Liver (tissue), 3 donors: ENCODE measurements at regions not wholly inside any gene's neighbourhood (a gene's known extent, or its start where the extent isn't known, plus 50 kb on each side); places are given as distances from the start of the nearest gene placed in this dataset.
A peak's percentile ranks its signal among the peaks of the same experiment; 100 is the strongest.

Experiments used
- FOXA1 ChIP-seq: IDR thresholded peaks from 2 replicates; pipeline ENCODE4 v1.6.1; 2016; ENCODE audit warnings: antibody characterized with exemption
- REST ChIP-seq: IDR thresholded peaks from 2 replicates; pipeline ENCODE4 v1.6.1; 2016; ENCODE audit warnings: antibody characterized with exemption, mild to moderate bottlenecking
- SP1 ChIP-seq: IDR thresholded peaks from 2 replicates; pipeline ENCODE4 v1.6.1; 2018; ENCODE audit warnings: antibody characterized with exemption, mild to moderate bottlenecking
- TAF1 ChIP-seq: conservative IDR thresholded peaks from 2 replicates; pipeline ENCODE4 v1.6.1; 2016; ENCODE audit warnings: antibody characterized with exemption, mild to moderate bottlenecking
- YY1 ChIP-seq: IDR thresholded peaks from 2 replicates; pipeline ENCODE4 v1.6.1; 2016; ENCODE audit warnings: antibody characterized with exemption, mild to moderate bottlenecking
- TF ChIP-seq, protein P1 (sequence below): fragments of 150-350 bp; IDR thresholded peaks from 2 replicates; pipeline ENCODE4 v1.5.1; 2017; ENCODE audit warnings: improper control_type of control experiment, low read depth, low read length; ENCODE audit not compliant: missing input control
- TF ChIP-seq, protein P2 (sequence below): IDR thresholded peaks from 2 replicates; pipeline ENCODE4 v1.6.1; 2016; ENCODE audit warnings: antibody characterized with exemption
- donor health status: healthy.
- donor health status: healthy.

DNA sequence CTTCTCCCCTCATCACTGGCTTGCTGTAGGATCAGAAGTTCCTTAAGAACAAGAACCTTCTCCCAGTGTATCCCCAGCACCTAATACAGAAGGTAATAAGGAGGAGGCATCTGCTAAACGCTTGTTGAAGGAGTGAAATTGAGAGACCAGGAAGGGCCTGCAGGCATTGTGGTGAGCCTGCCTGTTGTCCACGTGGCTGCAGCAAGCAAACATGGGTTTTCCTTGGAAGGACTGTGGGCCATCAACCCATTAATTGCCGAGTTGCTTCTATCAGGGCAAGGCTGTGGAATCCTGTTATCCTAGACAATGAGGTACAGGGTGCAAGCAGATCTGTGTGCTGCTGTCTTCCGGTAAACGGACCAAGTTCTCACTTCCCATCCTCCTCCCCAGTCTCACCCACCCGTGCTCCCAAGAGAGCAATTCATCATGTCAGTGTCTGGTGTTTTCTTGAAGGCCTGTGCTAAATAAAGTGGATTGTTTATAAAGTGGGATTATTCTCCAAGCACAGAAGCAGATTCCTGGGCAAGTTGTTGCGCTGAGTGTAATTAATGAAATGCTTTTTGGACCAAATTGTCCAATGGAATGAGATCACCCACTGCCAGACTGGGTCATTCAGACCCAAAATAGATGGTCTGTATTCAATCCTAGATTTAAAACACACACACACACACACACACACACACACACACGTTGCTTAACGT, 164.6 kb upstream of the CDYL start:
- TF ChIP-seq, protein P1, sequence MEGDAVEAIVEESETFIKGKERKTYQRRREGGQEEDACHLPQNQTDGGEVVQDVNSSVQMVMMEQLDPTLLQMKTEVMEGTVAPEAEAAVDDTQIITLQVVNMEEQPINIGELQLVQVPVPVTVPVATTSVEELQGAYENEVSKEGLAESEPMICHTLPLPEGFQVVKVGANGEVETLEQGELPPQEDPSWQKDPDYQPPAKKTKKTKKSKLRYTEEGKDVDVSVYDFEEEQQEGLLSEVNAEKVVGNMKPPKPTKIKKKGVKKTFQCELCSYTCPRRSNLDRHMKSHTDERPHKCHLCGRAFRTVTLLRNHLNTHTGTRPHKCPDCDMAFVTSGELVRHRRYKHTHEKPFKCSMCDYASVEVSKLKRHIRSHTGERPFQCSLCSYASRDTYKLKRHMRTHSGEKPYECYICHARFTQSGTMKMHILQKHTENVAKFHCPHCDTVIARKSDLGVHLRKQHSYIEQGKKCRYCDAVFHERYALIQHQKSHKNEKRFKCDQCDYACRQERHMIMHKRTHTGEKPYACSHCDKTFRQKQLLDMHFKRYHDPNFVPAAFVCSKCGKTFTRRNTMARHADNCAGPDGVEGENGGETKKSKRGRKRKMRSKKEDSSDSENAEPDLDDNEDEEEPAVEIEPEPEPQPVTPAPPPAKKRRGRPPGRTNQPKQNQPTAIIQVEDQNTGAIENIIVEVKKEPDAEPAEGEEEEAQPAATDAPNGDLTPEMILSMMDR = no peak
- TF ChIP-seq TAF1 (no peak), SP1 (peak; percentile 19), FOXA1 (no peak), REST (no peak), YY1 (no peak)
- TF ChIP-seq, protein P2, sequence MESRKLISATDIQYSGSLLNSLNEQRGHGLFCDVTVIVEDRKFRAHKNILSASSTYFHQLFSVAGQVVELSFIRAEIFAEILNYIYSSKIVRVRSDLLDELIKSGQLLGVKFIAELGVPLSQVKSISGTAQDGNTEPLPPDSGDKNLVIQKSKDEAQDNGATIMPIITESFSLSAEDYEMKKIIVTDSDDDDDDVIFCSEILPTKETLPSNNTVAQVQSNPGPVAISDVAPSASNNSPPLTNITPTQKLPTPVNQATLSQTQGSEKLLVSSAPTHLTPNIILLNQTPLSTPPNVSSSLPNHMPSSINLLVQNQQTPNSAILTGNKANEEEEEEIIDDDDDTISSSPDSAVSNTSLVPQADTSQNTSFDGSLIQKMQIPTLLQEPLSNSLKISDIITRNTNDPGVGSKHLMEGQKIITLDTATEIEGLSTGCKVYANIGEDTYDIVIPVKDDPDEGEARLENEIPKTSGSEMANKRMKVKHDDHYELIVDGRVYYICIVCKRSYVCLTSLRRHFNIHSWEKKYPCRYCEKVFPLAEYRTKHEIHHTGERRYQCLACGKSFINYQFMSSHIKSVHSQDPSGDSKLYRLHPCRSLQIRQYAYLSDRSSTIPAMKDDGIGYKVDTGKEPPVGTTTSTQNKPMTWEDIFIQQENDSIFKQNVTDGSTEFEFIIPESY = no peak
